K562 (cell line): ENCODE measurements at regions not wholly inside any gene's neighbourhood (a gene's known extent, or its start where the extent isn't known, plus 50 kb on each side); places are given as distances from the start of the nearest gene placed in this dataset.

Experiments used
- ATAC-seq: fragments of 200-7000 bp; cut with Tn5 transposase; 3 replicates; pipeline ENCODE4 v1.9.1; 2020; ENCODE audit warnings: moderate library complexity
- BruUV-seq: library from RNA; stranded (reverse); fragments of 400-500 nt; replicated peaks from 2 replicates; lab custom pipeline; 2021; lab: Mats Ljungman, UMichigan
- CTCF ChIA-PET: fragments of 300-600 bp; formaldehyde crosslinking; extraction: SDS; loops from one replicate; lab custom pipeline; 2021; ENCODE audit warnings: low intra/inter-chr PET ratio; lab: Yijun Ruan, JAX
- POLR2A ChIA-PET: fragments of 300-600, 350-650 bp; sonication (Branson Sonifier 250); formaldehyde crosslinking; extraction: SDS; loops from one replicate; lab custom pipeline; 2021; ENCODE audit warnings: antibody characterized with exemption, inconsistent platforms; lab: Yijun Ruan, JAX
- DNase-seq, 4 experiments: peaks; one replicate each; pipeline versions ENCODE4 v3.0.0 to v3.0.0-alpha.2; 2011 to 2018; ENCODE audit warnings: low spot score in 3 of 4, mixed read lengths in 3 of 4; ENCODE audit errors: extremely low read depth in 1 of 4
- FAIRE-seq: peaks from 2 replicates; lab custom pipeline; 2011; peaks lifted over from hg19 to GRCh38; lab: Jason Lieb, UNC
- H2AFZ ChIP-seq: 2 replicates; pipeline ENCODE4 v1.6.0; 2011; ENCODE audit warnings: low read depth, low read length, control low read depth, inconsistent platforms
- H3K27ac ChIP-seq: fragments of 200-600 bp; 3 replicates; pipeline ENCODE4 v1.8.0; 2011; ENCODE audit warnings: low read depth, mild to moderate bottlenecking, control low read depth, inconsistent platforms, low read length, moderate library complexity, mixed read lengths; ENCODE audit errors: extremely low read depth
- H3K27me3 ChIP-seq, 2 experiments: fragments of 300-600 bp in 1 of 2; 2 replicates in 1 of 2; 3 replicates in 1 of 2; pipeline versions ENCODE4 v1.6.0 to v1.8.0; 2011; ENCODE audit warnings: inconsistent platforms in 2 of 2, low read length in 2 of 2, mild to moderate bottlenecking in 1 of 2, mixed read lengths in 1 of 2, moderate library complexity in 1 of 2; ENCODE audit not compliant: control insufficient read depth in 2 of 2, insufficient read depth in 2 of 2
- H3K36me3 ChIP-seq: fragments of 300-600 bp; 3 replicates; pipeline ENCODE4 v1.8.0; 2011; ENCODE audit warnings: mild to moderate bottlenecking, low read length, inconsistent platforms; ENCODE audit not compliant: control insufficient read depth, insufficient read depth
- H3K4me1 ChIP-seq, 2 experiments: fragments of 200-600 bp in 1 of 2; replicated peaks in 1 of 2; 2 replicates in 1 of 2; 3 replicates in 1 of 2; pipeline versions ENCODE4 v1.5.1 to v1.8.0; 2011; ENCODE audit warnings: inconsistent platforms in 2 of 2, low read length in 2 of 2, mild to moderate bottlenecking in 1 of 2, mixed read lengths in 1 of 2, moderate library complexity in 1 of 2; ENCODE audit not compliant: control insufficient read depth in 2 of 2, insufficient read depth in 2 of 2
- H3K4me2 ChIP-seq: 2 replicates; pipeline ENCODE4 v1.6.1; 2011; ENCODE audit warnings: low read length, control low read depth, inconsistent platforms, mixed read lengths; ENCODE audit not compliant: insufficient read depth
- H3K4me3 ChIP-seq: fragments of 200-600 bp; sonication (generic), shearing (Covaris generic); 2 replicates; pipeline ENCODE4 v1.5.1; 2016; ENCODE audit warnings: control low read depth, inconsistent platforms
- H3K79me2 ChIP-seq: fragments of 200-600 bp; 3 replicates; pipeline ENCODE4 v1.8.0; 2011; ENCODE audit warnings: low read length, inconsistent platforms; ENCODE audit not compliant: control insufficient read depth, insufficient read depth
- H3K9ac ChIP-seq, 2 experiments: 2 replicates each; pipeline versions ENCODE4 v1.6.0 to v1.6.1; 2011; ENCODE audit warnings: low read depth in 2 of 2, low read length in 2 of 2, control low read depth in 1 of 2, inconsistent platforms in 1 of 2, mild to moderate bottlenecking in 1 of 2, mixed read lengths in 1 of 2; ENCODE audit not compliant: insufficient read depth in 1 of 2
- H3K9me1 ChIP-seq: one replicate; pipeline ENCODE4 v1.6.0; 2011; ENCODE audit warnings: inconsistent platforms, mild to moderate bottlenecking, low read length, moderate library complexity; ENCODE audit not compliant: control insufficient read depth, insufficient read depth
- H3K9me3 ChIP-seq: replicated peaks from 2 replicates; pipeline ENCODE4 v1.5.1; 2011; ENCODE audit warnings: low read depth, low read length, inconsistent platforms; ENCODE audit not compliant: control insufficient read depth, insufficient read depth
- H4K20me1 ChIP-seq: replicated peaks from 2 replicates; pipeline ENCODE4 v1.6.1; 2011; ENCODE audit warnings: low read length, inconsistent platforms, mixed read lengths; ENCODE audit not compliant: control insufficient read depth, insufficient read depth
- ASH1L ChIP-seq: fragments of 450-650 bp; IDR thresholded peaks from 2 replicates; pipeline ENCODE4 v1.6.1; 2018; ENCODE audit warnings: borderline replicate concordance, mild to moderate bottlenecking, low read depth; ENCODE audit not compliant: partially characterized antibody
- PHB2 ChIP-seq: fragments of 450-650 bp; IDR thresholded peaks from 2 replicates; pipeline ENCODE4 v1.6.1; 2017; ENCODE audit warnings: low read depth
- SIN3A ChIP-seq, 2 experiments: fragments of 150-350 bp in 1 of 2; IDR thresholded peaks; 2 replicates each; pipeline ENCODE4 v1.6.1; 2011 to 2016; ENCODE audit warnings: borderline replicate concordance in 2 of 2, low read depth in 2 of 2, low read length in 2 of 2, mild to moderate bottlenecking in 2 of 2, moderate library complexity in 2 of 2; ENCODE audit not compliant: control insufficient read depth in 1 of 2
- SNIP1 ChIP-seq: fragments of 450-650 bp; IDR thresholded peaks from 2 replicates; pipeline ENCODE4 v1.7.1; 2017; ENCODE audit warnings: low read depth, mild to moderate bottlenecking
- ZBTB9 ChIP-seq: fragments of 450-650 bp; formaldehyde crosslinking; IDR thresholded peaks from 2 replicates; pipeline ENCODE4 v1.4.0; 2020; ENCODE audit warnings: mild to moderate bottlenecking, moderate library complexity
- ZNF57 ChIP-seq: fragments of 450-650 bp; formaldehyde crosslinking; IDR thresholded peaks from 2 replicates; pipeline ENCODE4 v1.4.0; 2020; ENCODE audit warnings: mild to moderate bottlenecking, moderate library complexity
- in situ Hi-C: fragments of 300-500 bp; cut with MboI; formaldehyde crosslinking; loops from 4 replicates; pipeline ENCODE4 v1.15.0; 2018; ENCODE audit warnings: inconsistent platforms, mixed read lengths
- intact Hi-C: fragments of 100-400 bp; cut with micrococcal nuclease; formaldehyde crosslinking; loops from 2 replicates; pipeline ENCODE4 v1.14.2; 2022
- TF ChIP-seq, protein P1 (sequence below): fragments of 450-650 bp; formaldehyde crosslinking; conservative IDR thresholded peaks from 2 replicates; pipeline ENCODE4 v1.4.0; 2022; ENCODE audit warnings: mild to moderate bottlenecking, missing genetic modification characterization

DNA sequence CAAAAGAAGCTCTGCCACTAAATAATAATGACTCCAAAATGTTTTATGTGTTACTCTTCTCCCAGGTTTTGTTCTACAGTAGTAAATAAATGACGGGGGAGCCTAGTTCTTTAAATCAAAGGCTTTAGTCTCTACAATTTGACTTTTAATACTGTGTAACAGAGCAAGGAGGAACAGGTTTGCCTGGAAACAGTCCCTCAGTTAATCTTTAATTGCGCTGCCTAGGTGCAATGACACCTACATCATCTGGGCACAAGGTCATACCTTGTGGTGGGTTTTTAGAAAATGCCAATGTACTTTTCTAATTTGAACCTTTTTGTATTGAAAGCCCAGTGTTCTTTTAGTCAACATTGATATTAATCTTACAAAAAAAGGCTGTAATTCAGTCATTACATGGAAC is 287.3 kb upstream of the SETBP1 start (continued):
- TF ChIP-seq, protein P1, sequence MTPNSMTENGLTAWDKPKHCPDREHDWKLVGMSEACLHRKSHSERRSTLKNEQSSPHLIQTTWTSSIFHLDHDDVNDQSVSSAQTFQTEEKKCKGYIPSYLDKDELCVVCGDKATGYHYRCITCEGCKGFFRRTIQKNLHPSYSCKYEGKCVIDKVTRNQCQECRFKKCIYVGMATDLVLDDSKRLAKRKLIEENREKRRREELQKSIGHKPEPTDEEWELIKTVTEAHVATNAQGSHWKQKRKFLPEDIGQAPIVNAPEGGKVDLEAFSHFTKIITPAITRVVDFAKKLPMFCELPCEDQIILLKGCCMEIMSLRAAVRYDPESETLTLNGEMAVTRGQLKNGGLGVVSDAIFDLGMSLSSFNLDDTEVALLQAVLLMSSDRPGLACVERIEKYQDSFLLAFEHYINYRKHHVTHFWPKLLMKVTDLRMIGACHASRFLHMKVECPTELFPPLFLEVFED (CRISPR knock-in tag), result no peak
- TF ChIP-seq SNIP1 (no peak), ZBTB9 (CRISPR knock-in tag) (no peak), ASH1L (no peak), SIN3A (IDR thresholded peaks at IDR 0.05; ENCODE audit: borderline replicate concordance in 2 of 2, control insufficient read depth in 1 of 2, low read depth in 2 of 2, low read length in 2 of 2) (no peak)

- Histone ChIP-seq H3K9me3 (no peaks in the 10 kb centered on the region), H3K27me3 (no peaks in the 10 kb centered on the region), H2AFZ (no peak overlapping the region), H3K4me1 (no peaks in the 10 kb centered on the region), H3K4me3 (no peak overlapping the region), H3K36me3 (no peaks in the 10 kb centered on the region), H3K9ac (no peak overlapping the region), H3K27ac (no peak overlapping the region), H4K20me1 (no peaks in the 10 kb centered on the region), H3K79me2 (no peaks in the 10 kb centered on the region), H3K4me2 (no peak overlapping the region), H3K9me1 (no peaks in the 10 kb centered on the region)
- ATAC-seq (no peak), DNase-seq (no peak), FAIRE-seq (no peak)
- in situ Hi-C loops, result no loop called here
- TF ChIP-seq PHB2, result no peak
- no peak for TF ChIP-seq ZNF57
- intact Hi-C loops, result no loop called here
- BruUV-seq, result no TSS peak
- CTCF ChIA-PET, result no interaction called here
- POLR2A ChIA-PET, result no interaction called here
Observed at GRCh38 chr18:44396550-44396949, 284.1 kb upstream of the SETBP1 start.
